Activated CD8-positive, alpha-beta T cell treated with anti-CD3 and anti-CD28 coated beads, Interleukin-2, amount 10 ng/mL, durations not matched to agents 7 days and 5 days (primary cell): ENCODE measurements at regions not wholly inside any gene's neighbourhood (a gene's known extent, or its start where the extent isn't known, plus 50 kb on each side); places are given as distances from the start of the nearest gene placed in this dataset.
"Not testable (repeated sequence)": the region's sequence is repeated elsewhere in the genome, so short reads cannot be mapped to it uniquely, and the experiment has no call there.

Source experiments
- ATAC-seq: fragments of 150-1000 bp; cut with Tn5 transposase; one replicate; pipeline ENCODE4 v1.10.0; 2021; ENCODE audit warnings: moderate library complexity
- CTCF ChIA-PET: fragments of 350-600 bp; sonication (Branson Sonifier 250); formaldehyde crosslinking; loops from one replicate; lab custom pipeline; 2021; ENCODE audit warnings: antibody characterized with exemption; lab: Charles Lee
- POLR2A ChIA-PET: fragments of 350-600 bp; sonication (Branson Sonifier 250); formaldehyde crosslinking; loops from one replicate; lab custom pipeline; 2021; ENCODE audit warnings: antibody characterized with exemption; lab: Charles Lee
- DNase-seq: peaks from one replicate; pipeline ENCODE4 v3.0.0-alpha.2; 2020
- H3K27ac Mint-ChIP-seq: one replicate; pipeline ENCODE4 v1.8.0; 2021; ENCODE audit warnings: mild to moderate bottlenecking, mixed read lengths
- H3K27me3 Mint-ChIP-seq: one replicate; pipeline ENCODE4 v1.8.0; 2021; ENCODE audit warnings: low read depth, mixed read lengths
- H3K36me3 Mint-ChIP-seq: one replicate; pipeline ENCODE4 v1.8.0; 2021; ENCODE audit warnings: low read depth, mixed read lengths
- H3K4me1 Mint-ChIP-seq: one replicate; pipeline ENCODE4 v1.8.0; 2021; ENCODE audit warnings: low read depth, mixed read lengths
- H3K4me3 Mint-ChIP-seq: one replicate; pipeline ENCODE4 v1.8.0; 2021; ENCODE audit warnings: mild to moderate bottlenecking, mixed read lengths
- H3K9me3 Mint-ChIP-seq: one replicate; pipeline ENCODE4 v1.8.0; 2022; ENCODE audit warnings: mixed read lengths; ENCODE audit not compliant: insufficient read depth

- no peak for DNase-seq
- H3K36me3 Mint-ChIP-seq, result no peaks in the 10 kb centered on the region
- peaks cover 6% of the 10 kb centered on the region for H3K4me1 Mint-ChIP-seq
- no peak overlapping the region for H3K4me3 Mint-ChIP-seq
- H3K9me3 Mint-ChIP-seq, result no peaks in the 10 kb centered on the region
- no peak for ATAC-seq
- CTCF ChIA-PET, result interaction anchor here (0.9 kb wide), 1 partner anchor 15 kb away, joined by 3 read pairs; no protein-coding TSS in a partner anchor
- POLR2A ChIA-PET, result no interaction called here
- H3K27ac Mint-ChIP-seq, result no peak overlapping the region
- no peaks in the 10 kb centered on the region for H3K27me3 Mint-ChIP-seq
These were observed 207.9 kb upstream of the FAM241A start for GRCh38 chr4:111937368-111937767.

GRCh38 chr4:111941957-111942356 is 203.3 kb upstream of the FAM241A start:
- no peak for DNase-seq
- H3K4me3 Mint-ChIP-seq, result no peak overlapping the region
- no peak for ATAC-seq
- H3K36me3 Mint-ChIP-seq, result no peaks in the 10 kb centered on the region
- H3K27me3 Mint-ChIP-seq, result peaks cover 4% of the 10 kb centered on the region
- H3K9me3 Mint-ChIP-seq, result no peaks in the 10 kb centered on the region
- H3K4me1 Mint-ChIP-seq, result no peaks in the 10 kb centered on the region
- ChIA-PET CTCF (no interaction called here), POLR2A (no interaction called here)
- no peak overlapping the region for H3K27ac Mint-ChIP-seq

GRCh38 chr4:111943796-111944203 is 201.5 kb upstream of the FAM241A start:
- Mint-ChIP-seq H3K4me3 (no peak overlapping the region), H3K27ac (no peak overlapping the region), H3K9me3 (no peaks in the 10 kb centered on the region), H3K36me3 (no peaks in the 10 kb centered on the region), H3K27me3 (peaks cover 4% of the 10 kb centered on the region), H3K4me1 (no peaks in the 10 kb centered on the region)
- ATAC-seq (no peak), DNase-seq (no peak)
- CTCF ChIA-PET, result interaction anchor here (1.2 kb wide), 1 partner anchor 11 kb away, joined by 3 read pairs; no protein-coding TSS in a partner anchor
- POLR2A ChIA-PET, result no interaction called here

GRCh38 chr4:111945014-111945413 is 200.2 kb upstream of the FAM241A start:
- Mint-ChIP-seq H3K27ac (no peak overlapping the region), H3K4me3 (no peak overlapping the region), H3K4me1 (no peaks in the 10 kb centered on the region), H3K36me3 (no peaks in the 10 kb centered on the region), H3K9me3 (no peaks in the 10 kb centered on the region), H3K27me3 (peaks cover 4% of the 10 kb centered on the region)
- ChIA-PET CTCF (no interaction called here), POLR2A (interaction anchor here (0.6 kb wide), 1 partner anchor 15 kb away, joined by 3 read pairs; no protein-coding TSS in a partner anchor)
- no peak for DNase-seq
- ATAC-seq, result no peak

- ATAC-seq (no peak), DNase-seq (no peak)
- H3K4me1 Mint-ChIP-seq, result no peaks in the 10 kb centered on the region
- no peaks in the 10 kb centered on the region for H3K9me3 Mint-ChIP-seq
- ChIA-PET POLR2A (no interaction called here), CTCF (no interaction called here)
- no peak overlapping the region for H3K4me3 Mint-ChIP-seq
- no peak overlapping the region for H3K27ac Mint-ChIP-seq
- no peaks in the 10 kb centered on the region for H3K36me3 Mint-ChIP-seq
- H3K27me3 Mint-ChIP-seq, result peaks cover 4% of the 10 kb centered on the region
These were observed 198.5 kb upstream of the FAM241A start for GRCh38 chr4:111946800-111947199.

GRCh38 chr4:111952688-111953087 is 192.6 kb upstream of the FAM241A start:
- POLR2A ChIA-PET, result no interaction called here
- H3K27me3 Mint-ChIP-seq, result no peaks in the 10 kb centered on the region
- CTCF ChIA-PET, result interaction anchor here (0.6 to 1.2 kb wide), 2 partner anchors 15 to 64 kb away, joined by 3 read pairs; no protein-coding TSS in a partner anchor
- H3K9me3 Mint-ChIP-seq, result no peaks in the 10 kb centered on the region
- ATAC-seq (no peak), DNase-seq (no peak)
- no peaks in the 10 kb centered on the region for H3K4me1 Mint-ChIP-seq
- no peak overlapping the region for H3K4me3 Mint-ChIP-seq
- H3K36me3 Mint-ChIP-seq, result no peaks in the 10 kb centered on the region
- no peak overlapping the region for H3K27ac Mint-ChIP-seq

- CTCF ChIA-PET, result no interaction called here
- no peak for DNase-seq
- Mint-ChIP-seq H3K4me1 (no peaks in the 10 kb centered on the region), H3K4me3 (no peak overlapping the region), H3K36me3 (no peaks in the 10 kb centered on the region), H3K9me3 (no peaks in the 10 kb centered on the region), H3K27me3 (no peaks in the 10 kb centered on the region), H3K27ac (no peak overlapping the region)
- POLR2A ChIA-PET, result no interaction called here
- no peak for ATAC-seq
These were observed 190.7 kb upstream of the FAM241A start for GRCh38 chr4:111954550-111954949.

- POLR2A ChIA-PET, result no interaction called here
- H3K9me3 Mint-ChIP-seq, result no peaks in the 10 kb centered on the region
- no peaks in the 10 kb centered on the region for H3K27me3 Mint-ChIP-seq
- no peak overlapping the region for H3K27ac Mint-ChIP-seq
- H3K4me3 Mint-ChIP-seq, result no peak overlapping the region
- H3K36me3 Mint-ChIP-seq, result no peaks in the 10 kb centered on the region
- DNase-seq (no peak), ATAC-seq (no peak)
- no peaks in the 10 kb centered on the region for H3K4me1 Mint-ChIP-seq
- CTCF ChIA-PET, result no interaction called here
These were observed 190.3 kb upstream of the FAM241A start for GRCh38 chr4:111955001-111955400.

GRCh38 chr4:111957116-111957515 is 188.1 kb upstream of the FAM241A start:
- ChIA-PET POLR2A (no interaction called here), CTCF (no interaction called here)
- ATAC-seq (no peak), DNase-seq (no peak)
- no peak overlapping the region for H3K27ac Mint-ChIP-seq
- H3K4me3 Mint-ChIP-seq, result no peak overlapping the region
- H3K9me3 Mint-ChIP-seq, result no peaks in the 10 kb centered on the region
- no peaks in the 10 kb centered on the region for H3K36me3 Mint-ChIP-seq
- no peaks in the 10 kb centered on the region for H3K27me3 Mint-ChIP-seq
- H3K4me1 Mint-ChIP-seq, result no peaks in the 10 kb centered on the region

GRCh38 chr4:111957997-111958396 is 187.3 kb upstream of the FAM241A start:
- Mint-ChIP-seq H3K9me3 (no peaks in the 10 kb centered on the region), H3K4me3 (no peak overlapping the region), H3K4me1 (no peaks in the 10 kb centered on the region), H3K27ac (no peak overlapping the region), H3K27me3 (no peaks in the 10 kb centered on the region), H3K36me3 (no peaks in the 10 kb centered on the region)
- ChIA-PET POLR2A (no interaction called here), CTCF (no interaction called here)
- ATAC-seq, result no peak
- DNase-seq, result no peak

- Mint-ChIP-seq H3K27me3 (no peaks in the 10 kb centered on the region), H3K27ac (no peak overlapping the region), H3K36me3 (no peaks in the 10 kb centered on the region), H3K4me3 (no peak overlapping the region), H3K4me1 (no peaks in the 10 kb centered on the region), H3K9me3 (no peaks in the 10 kb centered on the region)
- CTCF ChIA-PET, result no interaction called here
- POLR2A ChIA-PET, result no interaction called here
- ATAC-seq (no peak), DNase-seq (no peak)
These were observed 186.0 kb upstream of the FAM241A start for GRCh38 chr4:111959222-111959621.

GRCh38 chr4:111960241-111960667 is 185.0 kb upstream of the FAM241A start:
- H3K27me3 Mint-ChIP-seq, result no peaks in the 10 kb centered on the region
- ChIA-PET POLR2A (interaction anchor here (0.6 kb wide), 1 partner anchor 26 kb away, joined by 3 read pairs; no protein-coding TSS in a partner anchor), CTCF (no interaction called here)
- no peak overlapping the region for H3K27ac Mint-ChIP-seq
- no peaks in the 10 kb centered on the region for H3K9me3 Mint-ChIP-seq
- DNase-seq (no peak), ATAC-seq (no peak)
- no peaks in the 10 kb centered on the region for H3K36me3 Mint-ChIP-seq
- no peak overlapping the region for H3K4me3 Mint-ChIP-seq
- no peaks in the 10 kb centered on the region for H3K4me1 Mint-ChIP-seq

GRCh38 chr4:111961026-111961425 is 184.2 kb upstream of the FAM241A start:
- ATAC-seq, H3K27ac Mint-ChIP-seq, POLR2A ChIA-PET, H3K36me3 Mint-ChIP-seq, H3K4me3 Mint-ChIP-seq, H3K27me3 Mint-ChIP-seq, H3K4me1 Mint-ChIP-seq, CTCF ChIA-PET, DNase-seq, H3K9me3 Mint-ChIP-seq: not testable (repeated sequence)
